HCT116 (cell line): ENCODE measurements at regions not wholly inside any gene's neighbourhood (a gene's known extent, or its start where the extent isn't known, plus 50 kb on each side); places are given as distances from the start of the nearest gene placed in this dataset.

ENCODE experiments used
- ATAC-seq: fragments of 200-7000 bp; cut with Tn5 transposase; 2 replicates; pipeline ENCODE4 v1.9.1; 2020; ENCODE audit warnings: mild to moderate bottlenecking, moderate library complexity
- BruUV-seq: library from RNA; stranded (reverse); fragments of 400-500 nt; replicated peaks from 2 replicates; lab custom pipeline; 2021; lab: Mats Ljungman, UMichigan
- CTCF ChIA-PET: fragments of 300-600 bp; sonication (Branson Sonifier 250); formaldehyde crosslinking; loops from one replicate; lab custom pipeline; 2021; ENCODE audit warnings: antibody characterized with exemption; lab: Charles Lee
- POLR2A ChIA-PET: fragments of 300-600, 350-600 bp; sonication (Branson Sonifier 250); formaldehyde crosslinking; loops from one replicate; lab custom pipeline; 2021; ENCODE audit warnings: antibody characterized with exemption; lab: Charles Lee
- RAD21 ChIA-PET, 2 experiments: fragments of 300-600 bp; sonication (Branson Sonifier 250); formaldehyde crosslinking; loops; one replicate each; lab custom pipeline; 2023; ENCODE audit warnings: low total read pairs in 2 of 2; ENCODE audit not compliant: uncharacterized antibody in 2 of 2, unreplicated experiment in 2 of 2, low non-redundant PET in 1 of 2; lab: Charles Lee
- DNase-seq: peaks from one replicate; pipeline ENCODE4 v3.0.0-alpha.2; 2010; ENCODE audit warnings: low read depth, low spot score
- H2AFZ ChIP-seq: fragments of 200-600 bp; shearing (Covaris generic), sonication (generic); 2 replicates; pipeline ENCODE4 v1.6.1; 2017; ENCODE audit warnings: low read depth, mixed run types, mixed read lengths, antibody characterized with exemption, low read length; ENCODE audit not compliant: poor library complexity, severe bottlenecking
- H3K27ac ChIP-seq: 2 replicates; pipeline ENCODE4 v1.5.1; 2012; ENCODE audit warnings: low read depth, low read length
- H3K27me3 ChIP-seq: fragments of 200-600 bp; sonication (generic); 2 replicates; pipeline ENCODE4 v1.6.1; 2016; ENCODE audit warnings: mixed run types, low read length, mixed read lengths; ENCODE audit not compliant: insufficient read depth
- H3K36me3 ChIP-seq, 2 experiments: fragments of 200-500 bp in 1 of 2; fragments of 200-600 bp in 1 of 2; sonication (Bioruptor generic) in 1 of 2; sonication (generic) in 1 of 2; 2 replicates each; pipeline versions ENCODE4 v1.5.1 to v1.6.1; 2014 to 2016; ENCODE audit warnings: low read length in 2 of 2, inconsistent platforms in 1 of 2, mixed read lengths in 1 of 2, mixed run types in 1 of 2; ENCODE audit not compliant: insufficient read depth in 2 of 2, control insufficient read depth in 1 of 2
- H3K4me1 ChIP-seq, 2 experiments: fragments of 200-600 bp in 1 of 2; sonication (generic) in 1 of 2; 2 replicates each; pipeline versions ENCODE4 v1.5.1 to v1.6.1; 2012 to 2017; ENCODE audit warnings: low read length in 2 of 2, inconsistent platforms in 1 of 2, mild to moderate bottlenecking in 1 of 2, mixed read lengths in 1 of 2, mixed run types in 1 of 2, moderate library complexity in 1 of 2; ENCODE audit not compliant: insufficient read depth in 2 of 2, control insufficient read depth in 1 of 2
- H3K4me2 ChIP-seq: fragments of 200-600 bp; sonication (generic); 2 replicates; pipeline ENCODE4 v1.6.1; 2017; ENCODE audit warnings: mixed run types, low read length, mixed read lengths
- H3K4me3 ChIP-seq, 2 experiments: fragments of 200-600 bp in 1 of 2; sonication (generic) in 1 of 2; replicated peaks in 1 of 2; 2 replicates each; pipeline ENCODE4 v1.5.1; 2011 to 2016; ENCODE audit warnings: low read length in 2 of 2, control low read depth in 1 of 2, low read depth in 1 of 2, mild to moderate bottlenecking in 1 of 2, mixed read lengths in 1 of 2, mixed run types in 1 of 2
- H3K79me2 ChIP-seq: fragments of 200-600 bp; sonication (generic); 2 replicates; pipeline ENCODE4 v1.6.1; 2017; ENCODE audit warnings: mild to moderate bottlenecking, mixed run types, low read length, moderate library complexity, mixed read lengths; ENCODE audit not compliant: insufficient read depth
- H3K9ac ChIP-seq: fragments of 200-600 bp; sonication (generic); 2 replicates; pipeline ENCODE4 v1.6.1; 2016; ENCODE audit warnings: low read length, mixed read lengths
- H3K9me2 ChIP-seq: fragments of 200-600 bp; sonication (generic), shearing (Covaris generic); 2 replicates; pipeline ENCODE4 v1.6.1; 2017; ENCODE audit warnings: mixed run types, mild to moderate bottlenecking, moderate library complexity; ENCODE audit not compliant: insufficient read depth
- H3K9me3 ChIP-seq, 2 experiments: fragments of 200-500 bp in 1 of 2; fragments of 200-600 bp in 1 of 2; sonication (Bioruptor generic) in 1 of 2; sonication (generic) in 1 of 2; 2 replicates each; pipeline ENCODE4 v1.6.1; 2014 to 2017; ENCODE audit warnings: low read length in 2 of 2, mixed read lengths in 2 of 2, inconsistent platforms in 1 of 2, low read depth in 1 of 2, mild to moderate bottlenecking in 1 of 2, mixed run types in 1 of 2, moderate library complexity in 1 of 2; ENCODE audit not compliant: control insufficient read depth in 1 of 2, insufficient read depth in 1 of 2
- H4K20me1 ChIP-seq: fragments of 200-600 bp; sonication (generic), shearing (Covaris generic); 2 replicates; pipeline ENCODE4 v1.6.1; 2017; ENCODE audit warnings: mixed run types, mild to moderate bottlenecking, moderate library complexity; ENCODE audit not compliant: insufficient read depth
- CEBPB ChIP-seq: IDR thresholded peaks from 2 replicates; pipeline ENCODE4 v1.6.1; 2012; ENCODE audit warnings: low read depth
- EZH2 ChIP-seq: fragments of 200-600 bp; sonication (generic); IDR thresholded peaks from 2 replicates; pipeline ENCODE4 v1.6.1; 2017; ENCODE audit warnings: antibody characterized with exemption, mixed run types
- FOSL1 ChIP-seq: IDR thresholded peaks from 2 replicates; pipeline ENCODE4 v1.6.1; 2012; ENCODE audit warnings: low read depth
- SRF ChIP-seq: IDR thresholded peaks from 2 replicates; pipeline ENCODE4 v1.6.1; 2012; ENCODE audit warnings: low read depth
- intact Hi-C: fragments of 100-400 bp; cut with micrococcal nuclease; formaldehyde crosslinking; loops from 2 replicates; pipeline ENCODE4 v1.10.0; 2022
- TF ChIP-seq, protein P1 (sequence below): IDR thresholded peaks from 2 replicates; pipeline ENCODE4 v1.6.1; 2012; ENCODE audit warnings: low read depth
- TF ChIP-seq, protein P2 (sequence below): IDR thresholded peaks from 2 replicates; pipeline ENCODE4 v1.6.1; 2012

DNA sequence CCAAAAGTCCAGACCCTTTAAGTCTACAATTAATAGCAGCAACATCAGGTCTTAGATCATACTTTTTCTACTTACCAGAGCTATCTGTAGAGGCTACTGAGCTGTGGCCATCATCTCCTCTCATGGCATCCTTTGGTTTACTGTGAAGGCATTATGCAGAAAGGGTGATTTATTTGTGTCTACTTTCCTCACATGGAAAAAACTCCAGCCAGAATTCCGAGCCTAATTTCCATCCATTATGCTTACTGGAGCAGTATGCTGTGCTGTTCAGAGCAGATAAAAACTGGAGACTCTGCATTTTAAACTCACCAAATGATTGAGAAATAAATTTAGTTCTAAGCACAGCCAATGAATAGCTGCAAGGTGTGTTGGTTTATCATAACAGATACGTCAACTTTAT is 581.8 kb downstream of the ETS1 start (continued):
- TF ChIP-seq FOSL1 (no peak), SRF (no peak), EZH2 (no peak)

DNA sequence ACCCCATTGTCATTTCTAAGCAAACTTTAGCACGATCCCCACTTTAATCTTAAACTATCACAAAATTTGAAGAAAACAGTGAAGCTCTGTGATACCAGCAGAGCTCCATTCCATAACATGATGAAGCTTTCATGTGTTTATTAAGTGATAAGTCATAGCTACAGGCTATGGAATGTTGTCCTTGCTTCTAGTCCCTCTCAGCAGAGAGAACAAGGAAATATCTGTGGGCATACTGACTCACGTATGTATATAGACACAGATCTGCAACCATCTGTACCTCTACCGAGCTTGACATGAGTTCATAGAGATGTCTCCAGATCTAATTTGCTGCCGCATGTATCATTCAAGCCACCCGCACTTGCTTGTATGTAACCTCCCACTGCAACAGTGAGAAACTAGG is 588.9 kb downstream of the ETS1 start:
- no TSS peak for BruUV-seq
- H2AFZ ChIP-seq: no peak overlapping the region
- no peak for ATAC-seq
- intact Hi-C loops: no loop called here
- no peaks in the 10 kb centered on the region for H4K20me1 ChIP-seq
- no peak overlapping the region for H3K4me2 ChIP-seq
- H3K27ac ChIP-seq: no peak overlapping the region
- ChIA-PET RAD21 (no interaction called here), CTCF (no interaction called here), POLR2A (no interaction called here)
- no peaks in the 10 kb centered on the region for H3K4me1 ChIP-seq
- no peaks in the 10 kb centered on the region for H3K27me3 ChIP-seq
- DNase-seq: no peak
- no peaks in the 10 kb centered on the region for H3K9me2 ChIP-seq
- no peaks in the 10 kb centered on the region for H3K36me3 ChIP-seq
- peaks cover 0 to 3% of the 10 kb centered on the region in 2 experiments; a peak in 1 of 4 replicates for H3K9me3 ChIP-seq
- no peak overlapping the region for H3K9ac ChIP-seq
- no peak for TF ChIP-seq CEBPB
- TF ChIP-seq, protein P1, sequence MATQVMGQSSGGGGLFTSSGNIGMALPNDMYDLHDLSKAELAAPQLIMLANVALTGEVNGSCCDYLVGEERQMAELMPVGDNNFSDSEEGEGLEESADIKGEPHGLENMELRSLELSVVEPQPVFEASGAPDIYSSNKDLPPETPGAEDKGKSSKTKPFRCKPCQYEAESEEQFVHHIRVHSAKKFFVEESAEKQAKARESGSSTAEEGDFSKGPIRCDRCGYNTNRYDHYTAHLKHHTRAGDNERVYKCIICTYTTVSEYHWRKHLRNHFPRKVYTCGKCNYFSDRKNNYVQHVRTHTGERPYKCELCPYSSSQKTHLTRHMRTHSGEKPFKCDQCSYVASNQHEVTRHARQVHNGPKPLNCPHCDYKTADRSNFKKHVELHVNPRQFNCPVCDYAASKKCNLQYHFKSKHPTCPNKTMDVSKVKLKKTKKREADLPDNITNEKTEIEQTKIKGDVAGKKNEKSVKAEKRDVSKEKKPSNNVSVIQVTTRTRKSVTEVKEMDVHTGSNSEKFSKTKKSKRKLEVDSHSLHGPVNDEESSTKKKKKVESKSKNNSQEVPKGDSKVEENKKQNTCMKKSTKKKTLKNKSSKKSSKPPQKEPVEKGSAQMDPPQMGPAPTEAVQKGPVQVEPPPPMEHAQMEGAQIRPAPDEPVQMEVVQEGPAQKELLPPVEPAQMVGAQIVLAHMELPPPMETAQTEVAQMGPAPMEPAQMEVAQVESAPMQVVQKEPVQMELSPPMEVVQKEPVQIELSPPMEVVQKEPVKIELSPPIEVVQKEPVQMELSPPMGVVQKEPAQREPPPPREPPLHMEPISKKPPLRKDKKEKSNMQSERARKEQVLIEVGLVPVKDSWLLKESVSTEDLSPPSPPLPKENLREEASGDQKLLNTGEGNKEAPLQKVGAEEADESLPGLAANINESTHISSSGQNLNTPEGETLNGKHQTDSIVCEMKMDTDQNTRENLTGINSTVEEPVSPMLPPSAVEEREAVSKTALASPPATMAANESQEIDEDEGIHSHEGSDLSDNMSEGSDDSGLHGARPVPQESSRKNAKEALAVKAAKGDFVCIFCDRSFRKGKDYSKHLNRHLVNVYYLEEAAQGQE: no peak
- TF ChIP-seq FOSL1: no peak
- TF ChIP-seq, protein P2, sequence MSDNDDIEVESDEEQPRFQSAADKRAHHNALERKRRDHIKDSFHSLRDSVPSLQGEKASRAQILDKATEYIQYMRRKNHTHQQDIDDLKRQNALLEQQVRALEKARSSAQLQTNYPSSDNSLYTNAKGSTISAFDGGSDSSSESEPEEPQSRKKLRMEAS: no peak
- H3K79me2 ChIP-seq: no peaks in the 10 kb centered on the region
- H3K4me3 ChIP-seq: no peak overlapping the region
